ENCODE measurements at regions not wholly inside any gene's neighbourhood (a gene's known extent, or its start where the extent isn't known, plus 50 kb on each side); places are given as distances from the start of the nearest gene placed in this dataset.

DNA sequence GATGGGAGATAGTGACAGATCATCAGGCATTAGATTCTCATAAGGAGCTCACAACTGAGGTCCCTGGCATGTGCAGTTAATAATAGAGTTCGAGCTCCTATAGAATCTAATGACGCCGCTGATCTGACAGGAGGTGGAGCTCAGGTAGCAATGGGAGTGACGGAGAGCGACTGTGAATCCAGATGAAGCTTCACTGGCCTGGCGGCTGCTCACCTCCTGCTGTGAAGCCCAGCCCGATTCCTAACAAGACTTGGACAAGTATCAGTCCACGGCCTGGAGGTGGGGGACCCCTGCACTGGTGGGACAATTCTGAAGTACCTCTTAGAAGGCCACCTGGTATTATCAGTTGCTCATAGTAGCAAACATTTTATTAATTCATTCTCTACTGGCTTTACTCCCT is 377.9 kb upstream of the ITGA1 start:
- no peak for DNase-seq (ENCODE audit: low spot score)

DNA sequence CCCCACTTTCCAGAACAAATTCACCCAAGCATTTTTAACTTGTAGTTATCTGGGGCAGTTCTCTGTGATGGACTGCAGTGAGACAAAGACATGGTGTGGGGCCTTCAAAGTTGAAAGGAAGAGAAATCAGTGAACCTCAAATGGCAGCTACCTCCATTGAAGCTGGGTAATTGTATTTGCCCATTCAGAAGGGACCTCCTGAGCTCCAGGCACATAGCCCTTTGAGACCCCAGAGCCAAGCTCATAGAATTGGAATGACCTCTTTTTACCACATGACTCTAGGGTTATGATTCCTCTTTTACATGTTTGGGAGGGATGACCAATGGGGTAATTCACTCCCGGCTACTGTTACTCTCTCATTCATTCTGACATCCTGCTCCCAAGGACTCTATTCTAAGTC is 368.4 kb upstream of the ITGA1 start:
- no peak for DNase-seq (ENCODE audit: low spot score)

DNA sequence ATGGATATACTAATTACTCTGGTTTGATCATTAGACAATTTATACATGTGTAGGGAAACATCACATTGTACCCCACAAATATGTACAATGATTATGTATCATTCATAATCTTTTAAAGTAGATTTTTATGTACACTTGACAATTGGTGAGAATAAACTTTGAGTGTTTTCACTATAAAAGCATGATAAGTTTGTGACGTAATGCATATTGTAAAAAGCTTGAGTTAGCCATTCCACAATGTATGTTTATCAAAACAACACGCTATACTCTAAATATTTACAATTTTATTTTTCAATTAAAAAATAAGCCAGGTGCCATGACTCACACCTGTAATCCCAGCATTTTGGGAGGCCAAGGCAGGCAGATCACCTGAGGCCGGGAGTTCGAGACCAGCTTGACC is 360.1 kb upstream of the ITGA1 start:
- no peak for DNase-seq (ENCODE audit: low spot score)

DNA sequence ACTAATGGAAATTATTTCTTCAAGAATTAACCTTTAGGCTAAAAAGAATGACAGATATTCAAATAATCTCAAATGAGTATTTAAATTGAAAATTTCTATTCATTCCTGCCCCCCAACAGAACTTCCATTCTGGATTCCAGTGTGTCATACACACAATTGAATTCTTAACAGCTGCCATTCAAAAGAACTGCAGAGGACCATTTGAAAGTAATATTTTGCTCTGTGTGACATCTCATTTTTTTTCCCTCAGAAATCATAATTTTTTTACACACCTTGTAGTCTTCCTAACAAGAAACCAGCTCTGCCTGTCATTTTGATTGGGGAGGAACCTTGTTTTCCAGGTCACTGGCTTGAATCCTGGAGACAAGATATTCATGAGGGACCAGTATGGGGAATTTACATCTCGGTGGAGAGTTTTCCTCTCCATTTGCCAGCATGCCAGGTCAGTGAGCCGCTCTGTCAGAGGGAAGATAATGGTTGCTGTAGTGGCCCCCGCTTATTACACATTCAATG is 358.7 kb upstream of the ITGA1 start:
- no peak for DNase-seq (ENCODE audit: low spot score)

DNA sequence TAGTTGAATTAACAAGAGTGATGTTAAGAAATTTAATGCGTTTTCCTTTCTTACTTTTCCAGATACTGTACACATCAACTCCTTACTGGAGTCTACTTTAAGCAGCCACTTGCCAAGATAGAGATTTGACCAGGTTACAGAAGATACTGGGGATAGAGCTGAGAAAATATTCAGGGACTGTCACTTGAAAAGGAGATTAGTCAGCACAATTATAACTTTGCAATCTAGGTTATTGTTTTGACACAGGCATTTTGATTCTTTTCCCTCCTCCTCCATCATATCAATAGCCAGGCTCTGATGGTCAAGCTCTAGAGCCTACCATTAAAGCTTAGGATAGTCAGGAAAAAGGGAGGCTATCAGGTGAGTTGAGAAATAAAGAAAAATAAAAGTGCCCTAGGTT is 345.9 kb upstream of the ITGA1 start:
- no peak for DNase-seq (ENCODE audit: low spot score)

DNA sequence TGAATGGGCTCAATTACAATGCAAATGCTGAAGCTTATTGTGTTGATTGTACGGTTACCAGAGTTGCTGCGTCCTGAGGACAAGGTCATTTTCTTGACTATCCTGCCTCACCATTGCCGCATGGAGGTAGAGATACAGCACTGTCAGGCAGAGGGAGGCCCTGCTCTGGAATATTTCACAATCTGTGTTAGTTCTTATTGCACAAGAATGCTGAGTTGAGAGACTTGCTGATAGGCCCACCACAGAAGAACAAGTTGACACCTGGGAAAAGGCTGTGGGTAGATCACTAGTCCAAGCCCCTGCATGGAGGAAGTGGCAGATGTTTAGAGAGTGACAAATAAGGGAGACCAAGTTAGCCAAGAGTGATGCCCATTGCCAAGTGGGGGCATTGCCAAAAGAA is 344.5 kb upstream of the ITGA1 start:
- DNase-seq (ENCODE audit: low spot score) = no peak

DNA sequence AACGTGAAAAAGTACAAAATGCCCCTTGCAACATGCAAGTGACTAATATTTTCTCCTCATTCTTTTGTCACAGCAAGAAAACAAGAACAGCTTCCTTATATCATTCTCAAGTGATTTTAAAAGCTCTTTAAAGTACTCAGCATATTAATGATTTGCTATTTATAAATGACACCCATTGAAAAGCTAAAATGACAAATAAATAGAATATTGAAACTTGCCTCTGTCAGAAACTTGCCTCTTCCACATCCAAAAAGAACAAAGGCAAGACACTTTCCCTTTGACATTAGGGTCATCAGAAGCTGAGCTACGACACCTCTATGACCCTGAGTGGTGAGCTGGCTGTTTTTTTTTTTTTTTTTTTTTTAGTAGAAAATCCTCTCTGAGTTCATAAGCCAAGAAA is 339.6 kb upstream of the ITGA1 start:
- DNase-seq (ENCODE audit: low spot score) = no peak

DNA sequence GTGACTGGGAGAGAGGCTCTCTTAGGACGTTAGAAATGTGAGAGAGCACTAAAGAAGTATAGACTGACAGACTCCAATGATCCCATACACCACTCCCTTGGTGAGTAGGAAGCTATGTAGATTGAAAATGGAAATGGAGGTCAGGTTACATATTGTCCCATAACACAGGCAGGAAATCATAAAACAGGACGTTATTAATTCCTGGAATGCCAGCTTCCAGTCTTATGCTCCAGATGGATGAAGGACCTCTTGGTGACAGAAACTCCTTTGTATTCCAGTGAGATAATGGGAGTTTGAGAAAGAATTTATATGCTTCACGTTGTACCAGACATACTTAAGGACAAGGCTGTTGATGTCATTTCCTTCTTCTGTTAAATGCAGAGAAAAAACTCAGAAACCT is 338.2 kb upstream of the ITGA1 start:
- no peak for DNase-seq (ENCODE audit: low spot score)

DNA sequence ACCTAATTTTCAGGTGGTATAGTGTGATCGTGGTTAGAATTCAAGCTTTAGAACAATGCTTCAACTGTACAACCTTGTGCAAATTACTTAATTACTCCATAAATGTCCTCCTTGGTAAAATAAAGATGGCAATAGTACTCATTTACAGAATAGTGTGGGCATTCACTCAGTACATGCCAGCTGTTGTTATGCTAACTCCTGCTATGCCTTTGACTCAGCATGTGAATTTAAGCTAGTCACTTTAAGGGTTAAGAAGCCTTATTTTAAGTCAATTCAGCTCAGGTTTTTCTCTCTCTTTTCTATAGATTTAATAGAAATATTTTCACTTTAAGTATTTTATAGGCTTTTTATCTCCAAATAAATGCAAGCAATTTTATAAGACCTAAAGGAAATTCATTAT is 335.6 kb upstream of the ITGA1 start:
- no peak for DNase-seq (ENCODE audit: low spot score)

DNA sequence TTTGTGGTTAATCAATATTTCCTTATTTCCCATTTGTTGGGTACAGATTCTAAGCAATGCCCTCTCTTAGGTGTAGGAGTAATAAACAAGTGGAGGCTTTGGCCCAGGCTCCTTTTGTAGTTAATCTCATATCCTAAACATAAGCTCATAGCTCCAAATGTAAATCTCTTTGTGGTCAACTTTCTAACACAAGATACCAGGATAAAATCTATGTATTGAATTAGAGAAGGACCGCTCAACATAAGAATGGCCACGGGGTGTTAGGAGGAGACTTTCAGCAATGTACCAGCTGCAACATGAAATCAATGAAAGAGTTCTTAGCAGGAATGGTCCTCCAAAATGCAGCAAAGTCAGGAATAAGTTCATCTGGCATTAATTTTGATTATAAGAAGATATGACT is 334.5 kb upstream of the ITGA1 start:
- DNase-seq (ENCODE audit: low spot score) = no peak

DNA sequence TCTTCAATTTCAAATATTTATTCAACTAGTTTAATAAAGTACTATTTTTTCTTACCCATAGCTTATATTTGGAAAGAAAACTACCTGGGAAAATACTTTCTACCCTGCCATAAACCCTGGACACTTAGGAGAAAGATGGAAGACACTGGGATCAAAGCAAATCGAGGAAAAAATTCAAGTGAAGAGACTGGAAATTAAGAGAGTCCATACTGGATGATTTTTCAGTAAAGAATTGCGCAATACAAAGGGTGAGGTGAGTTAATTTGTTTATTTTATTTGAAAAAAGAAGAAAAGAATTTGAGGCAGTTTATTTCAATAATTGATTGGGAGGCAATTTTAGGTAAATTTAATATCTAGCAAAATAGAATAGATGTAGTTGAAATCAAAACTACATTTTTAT is 331.8 kb upstream of the ITGA1 start:
- no peak for DNase-seq (ENCODE audit: low spot score)

DNA sequence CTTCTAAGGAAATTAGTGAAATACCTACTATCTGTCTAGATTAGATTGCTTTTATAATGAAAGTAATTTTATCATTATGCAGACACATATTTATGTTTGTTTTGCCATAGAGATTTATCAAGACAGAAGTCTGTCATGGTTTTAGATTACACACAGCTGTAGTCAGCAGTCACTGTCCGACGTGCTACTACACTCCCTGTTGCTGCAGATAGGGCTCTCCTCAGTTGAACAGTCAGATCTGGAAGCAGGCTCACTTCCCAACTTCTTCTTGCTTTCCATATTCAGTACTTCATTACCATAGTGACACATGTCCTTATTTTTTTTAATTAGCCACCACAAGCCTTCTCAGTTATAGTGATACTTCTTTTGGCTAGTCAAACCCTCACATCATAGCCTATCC is 329.9 kb upstream of the ITGA1 start:
- no peak for DNase-seq (ENCODE audit: low spot score)

DNA sequence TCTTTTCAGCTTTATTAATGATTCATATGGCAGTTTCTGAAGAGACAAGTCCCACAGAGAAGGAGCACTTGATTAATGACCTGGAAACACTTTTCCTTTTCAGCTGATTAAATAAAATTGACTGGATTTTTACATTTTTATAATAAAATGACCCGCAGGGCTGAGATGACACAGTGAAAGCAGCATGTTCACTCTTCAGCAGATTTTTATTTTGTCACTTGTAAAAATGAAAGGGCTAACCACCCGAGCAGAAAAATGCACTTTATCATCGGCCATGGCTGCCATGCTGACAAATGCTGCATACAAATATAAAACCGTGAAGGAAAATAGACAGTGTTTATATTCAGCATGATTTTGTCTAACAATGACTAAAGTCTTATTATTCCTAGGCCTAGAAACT is 321.6 kb upstream of the ITGA1 start:
- no peak for DNase-seq (ENCODE audit: low spot score)

DNA sequence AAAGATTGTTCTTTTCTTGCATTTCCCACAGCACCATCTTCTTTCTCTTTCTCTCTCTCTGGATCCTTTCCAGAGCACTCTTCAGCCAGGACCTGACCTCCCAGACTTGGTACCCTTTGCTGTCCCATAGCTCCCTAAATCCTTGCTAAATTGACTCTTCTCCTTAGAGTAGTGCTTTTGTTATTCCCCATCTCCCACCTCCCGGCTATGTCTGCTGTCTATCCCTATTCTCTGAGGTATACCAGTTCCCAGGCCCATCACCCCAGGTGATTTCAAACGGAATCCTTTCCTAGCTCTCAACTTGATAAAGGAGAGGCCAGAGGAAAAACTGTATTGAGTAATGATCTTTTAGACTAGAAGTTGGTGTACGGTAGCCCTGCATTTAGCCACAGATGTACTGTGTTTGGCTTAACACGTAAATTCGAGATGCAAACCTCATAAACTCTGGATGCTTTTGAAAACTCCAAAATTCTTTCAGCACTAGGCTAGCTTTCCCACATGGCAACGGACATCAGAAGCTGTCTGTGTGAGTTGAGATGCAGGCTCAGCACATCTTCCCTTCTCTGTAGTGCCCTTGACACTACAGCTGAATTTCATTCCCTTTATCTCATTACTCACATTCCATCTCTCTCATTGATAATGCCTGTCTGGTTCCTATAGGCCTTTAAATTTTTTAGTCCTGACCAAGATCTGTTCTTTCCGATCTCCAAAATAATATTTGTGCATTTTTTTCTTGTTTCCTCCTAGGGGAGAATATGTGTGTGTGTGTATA is 320.8 kb upstream of the ITGA1 start:
- DNase-seq (ENCODE audit: low spot score) = no peak

DNA sequence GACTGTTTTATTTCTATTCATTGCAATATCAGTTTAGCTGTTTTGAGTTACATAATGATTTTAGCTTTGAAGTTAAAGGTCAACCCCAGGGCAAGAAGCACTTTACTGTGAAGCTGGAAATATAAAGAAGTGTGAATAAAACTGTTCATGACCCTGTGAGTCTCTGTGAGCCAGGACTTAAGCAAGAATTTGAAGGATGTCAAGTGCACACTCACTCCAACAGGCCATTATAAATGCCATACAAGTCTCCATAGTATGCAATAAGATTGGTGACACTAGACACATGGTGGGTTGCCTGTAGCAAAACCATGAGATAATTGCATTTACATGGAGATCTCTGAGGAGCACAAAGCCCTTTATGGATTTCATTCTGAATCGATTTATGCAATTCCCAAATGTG is 318.7 kb upstream of the ITGA1 start:
- no peak for DNase-seq (ENCODE audit: low spot score)

DNA sequence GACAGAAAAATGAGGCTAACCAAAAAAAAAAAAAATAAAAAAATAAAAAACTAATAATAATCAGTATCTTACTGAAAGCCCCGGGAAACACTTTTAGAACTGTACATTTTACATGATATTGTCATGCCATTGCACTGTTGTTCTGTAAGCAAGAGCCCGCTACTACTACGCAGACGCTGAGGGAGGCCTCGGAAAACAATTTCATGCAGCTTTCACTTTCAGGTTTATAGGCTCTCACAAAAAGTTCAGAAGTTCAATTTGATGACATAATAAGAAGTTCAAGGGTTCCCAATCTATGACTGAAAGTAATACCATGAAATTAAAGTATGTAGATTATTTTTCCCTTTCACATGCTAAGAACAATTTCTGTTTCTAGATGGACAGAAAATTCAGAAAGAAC is 318.3 kb upstream of the ITGA1 start:
- no peak for DNase-seq (ENCODE audit: low spot score)

DNA sequence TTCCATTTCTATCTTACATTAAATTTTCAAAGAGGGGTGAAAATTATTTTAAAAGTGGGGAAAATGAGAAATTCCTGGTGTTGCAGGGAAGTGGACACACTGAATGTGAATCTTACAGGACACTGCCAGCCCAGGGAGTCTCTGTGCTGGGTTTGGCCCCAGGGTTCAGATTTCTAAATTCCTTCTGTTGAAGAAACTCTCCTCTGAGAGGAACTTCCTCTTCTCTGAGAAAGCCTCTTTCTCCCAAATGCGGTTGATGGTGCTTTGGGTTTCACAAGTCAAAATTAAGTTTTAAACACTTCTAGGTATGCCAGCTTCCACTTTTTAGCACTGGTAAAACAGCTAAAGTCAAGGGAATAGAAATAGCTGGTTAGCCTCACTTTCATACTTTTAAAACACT is 317.9 kb upstream of the ITGA1 start:
- no peak for DNase-seq (ENCODE audit: low spot score)

DNA sequence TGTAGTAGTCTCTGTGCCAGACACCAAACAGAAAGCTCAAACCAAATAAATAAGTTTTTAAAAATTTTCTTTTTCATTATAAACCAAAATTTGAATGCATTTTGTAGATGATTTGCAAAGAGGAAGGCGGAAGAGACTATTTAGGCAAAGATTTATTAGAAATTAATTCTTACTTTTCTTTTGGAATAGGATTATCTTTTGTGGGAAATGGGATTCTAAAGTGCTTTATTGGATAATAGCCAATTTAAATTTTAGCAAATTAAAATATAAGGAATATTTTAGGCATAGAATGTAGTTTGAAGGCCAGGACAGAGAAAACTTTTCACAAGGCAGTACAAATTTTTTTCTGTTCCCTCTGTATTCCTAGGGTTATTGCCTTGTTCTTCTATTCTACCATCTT is 311.4 kb upstream of the ITGA1 start:
- DNase-seq (ENCODE audit: low spot score) = no peak

DNA sequence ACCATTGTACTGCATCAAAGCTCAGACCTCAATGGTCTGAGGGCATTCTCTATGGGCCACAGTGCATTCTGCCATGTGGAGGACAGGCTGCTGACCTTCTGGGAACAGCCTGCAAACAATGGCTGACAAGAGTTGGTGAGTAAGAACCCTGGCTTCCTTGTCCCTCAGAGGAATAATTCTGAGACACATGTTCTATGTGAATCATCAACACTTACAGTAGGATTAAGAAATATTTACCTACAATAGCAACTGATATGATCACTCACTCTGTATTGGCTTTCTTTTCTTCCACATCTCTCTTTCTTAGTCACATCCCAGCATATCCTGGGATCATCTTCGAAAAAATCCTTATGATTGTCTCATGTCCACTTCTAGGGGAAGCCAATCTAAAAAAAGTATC is 306.5 kb upstream of the ITGA1 start:
- DNase-seq (ENCODE audit: low spot score) = no peak

DNA sequence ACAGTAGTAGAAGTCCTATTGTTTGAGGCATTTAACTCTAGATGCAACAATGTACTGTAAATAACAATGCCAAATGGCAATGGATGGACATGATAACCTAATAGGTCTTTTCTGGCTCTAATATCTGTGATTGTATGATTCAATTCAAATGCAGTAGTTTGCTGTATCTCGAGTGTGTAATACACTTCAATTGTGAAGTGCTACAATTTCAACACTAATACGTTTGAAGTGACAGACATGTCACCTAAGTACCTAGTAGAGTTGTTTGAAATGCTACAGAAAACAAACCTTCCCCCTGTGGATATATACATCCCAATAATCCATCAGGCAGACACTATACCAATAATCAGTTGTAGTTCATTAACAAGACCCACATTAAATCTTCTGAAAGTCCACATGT is 305.9 kb upstream of the ITGA1 start:
- DNase-seq (ENCODE audit: low spot score) = no peak

DNA sequence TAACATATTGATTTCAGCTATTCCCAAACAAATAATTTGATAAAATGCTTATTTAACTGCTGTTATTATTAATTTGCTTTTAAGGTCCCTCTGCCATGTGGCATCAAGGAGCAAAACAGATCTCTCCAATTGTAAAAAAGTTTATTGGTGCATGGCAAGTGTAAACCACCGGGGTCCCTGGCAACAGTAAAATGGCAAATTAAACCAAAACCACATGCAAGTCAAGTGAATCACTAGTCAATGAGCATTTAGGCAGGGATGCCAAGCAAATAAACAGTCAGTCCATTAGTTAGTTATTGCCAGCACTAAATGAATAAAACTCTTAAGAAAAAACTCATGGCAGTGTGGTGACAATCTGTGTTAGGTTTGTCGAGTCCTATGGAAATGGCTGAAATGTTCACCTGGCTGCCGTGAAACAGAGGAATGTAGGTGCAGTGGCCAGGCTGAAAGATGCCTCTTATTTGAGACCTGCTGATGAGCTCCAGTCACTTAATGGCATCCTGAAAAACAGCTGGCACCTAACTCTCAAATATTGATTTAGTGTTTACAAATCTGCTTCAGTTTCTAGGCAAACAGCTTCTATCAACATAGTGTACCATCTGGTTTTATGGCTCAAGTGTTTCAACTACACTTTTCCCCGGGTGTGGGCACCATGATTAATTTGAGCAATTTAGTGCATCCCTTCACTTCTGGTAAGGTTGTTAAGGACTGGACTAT is 296.5 kb upstream of the ITGA1 start:
- no peak for DNase-seq (ENCODE audit: low spot score)

DNA sequence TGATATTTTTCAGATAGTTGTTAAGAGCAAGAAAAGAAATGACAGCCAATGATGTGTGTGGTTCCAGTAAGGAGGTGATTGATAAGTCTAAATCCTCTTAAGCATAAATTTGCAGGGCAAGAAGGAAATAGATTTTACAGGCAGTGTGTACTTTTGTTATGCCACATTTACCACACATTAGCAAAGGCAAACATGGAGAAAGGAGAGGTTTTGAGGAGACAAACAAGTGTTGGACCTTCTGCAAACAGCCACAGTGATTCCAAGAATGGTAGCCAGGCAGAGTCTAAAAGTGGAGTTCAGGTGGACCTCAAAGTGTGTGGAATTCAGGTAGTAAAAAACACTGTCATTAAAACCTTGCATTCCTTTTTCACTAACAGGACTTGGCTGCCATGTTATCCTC is 295.9 kb upstream of the ITGA1 start:
- DNase-seq (ENCODE audit: low spot score) = no peak

DNA sequence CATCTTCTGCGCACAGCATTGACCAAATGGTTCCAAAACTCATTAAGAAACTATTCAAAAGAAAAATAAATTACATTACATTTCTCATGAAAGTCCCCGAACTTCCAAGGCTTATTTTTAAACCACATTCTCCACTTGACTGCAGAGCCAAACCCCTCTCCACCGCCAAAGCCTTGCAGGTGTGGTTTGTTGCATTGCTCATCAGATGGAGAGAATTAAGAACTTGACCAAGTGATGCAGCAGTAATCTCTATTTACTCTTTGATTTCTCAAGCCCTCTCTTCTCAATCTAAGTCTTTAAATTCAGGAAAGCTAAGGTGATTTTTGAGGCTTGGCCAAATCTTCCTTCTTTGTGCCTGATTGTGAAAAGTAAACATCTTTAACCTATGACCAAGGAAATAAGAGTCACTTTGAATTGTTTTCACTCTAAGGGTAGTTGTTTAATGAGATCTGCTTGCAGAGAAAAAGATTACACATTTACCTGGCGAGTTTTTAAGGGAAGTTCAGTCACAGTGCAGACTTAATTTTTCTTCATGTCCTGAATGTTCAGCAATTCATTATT is 290.5 kb upstream of the ITGA1 start:
- DNase-seq (ENCODE audit: low spot score) = no peak

DNA sequence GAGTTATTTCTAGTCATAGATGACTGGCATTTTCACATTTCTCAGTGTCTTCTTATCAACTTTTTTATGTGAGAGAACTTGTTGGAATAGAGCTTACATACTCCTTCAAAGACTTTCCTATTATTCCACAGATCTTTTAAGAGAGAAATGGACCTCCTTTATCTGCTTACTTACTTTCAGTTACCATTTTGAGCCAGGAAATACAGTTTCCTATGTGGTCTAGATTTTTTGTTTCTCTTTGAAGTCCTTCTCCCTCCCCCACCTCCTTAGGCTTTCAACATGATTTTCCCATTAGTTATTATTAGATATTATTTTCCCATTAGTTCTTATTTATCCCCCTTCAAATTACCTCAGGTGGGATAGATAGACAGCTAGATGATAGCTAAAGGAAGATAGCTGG is 289.1 kb upstream of the ITGA1 start:
- DNase-seq (ENCODE audit: low spot score) = no peak
